ENCODE measurements at regions not wholly inside any gene's neighbourhood (a gene's known extent, or its start where the extent isn't known, plus 50 kb on each side); places are given as distances from the start of the nearest gene placed in this dataset.

- Histone ChIP-seq H3K27ac (no peak overlapping the region), H3K4me3 (no peak overlapping the region), H3K36me3 (no peaks in the 10 kb centered on the region), H3K4me1 (no peaks in the 10 kb centered on the region), H3K27me3 (no peaks in the 10 kb centered on the region), H3K9me3 (no peaks in the 10 kb centered on the region)
- ATAC-seq = no peak
- TF ChIP-seq POLR2A (IDR thresholded peaks at IDR 0.05) (no peak), CTCF (IDR thresholded peaks at IDR 0.05) (no peak)
- no peak for DNase-seq
- intact Hi-C loops (cut with DNase I) = no loop called here
These were observed 448.6 kb upstream of the OPRM1 start for GRCh38 chr6:153590411-153590810.

DNA sequence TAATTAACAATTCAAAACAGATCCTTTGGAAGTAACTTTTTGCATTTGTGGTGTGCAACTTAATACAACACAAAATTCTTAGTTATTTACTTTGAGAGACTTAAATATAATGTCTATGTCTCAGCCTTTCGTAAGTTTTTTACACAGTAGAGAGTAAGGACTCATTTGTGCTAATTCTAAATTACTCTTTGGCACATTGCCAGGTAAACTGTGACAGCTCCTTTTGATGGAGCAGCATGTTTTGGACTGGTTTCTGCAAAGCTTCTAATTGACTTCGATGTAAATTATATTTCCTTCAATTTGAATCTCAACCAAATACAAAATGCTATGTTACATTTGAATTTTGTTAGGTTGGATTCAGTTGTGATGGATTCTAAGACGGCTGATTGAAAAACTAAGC lies 450.7 kb upstream of the OPRM1 start:
- Histone ChIP-seq H3K9me3 (no peaks in the 10 kb centered on the region), H3K36me3 (no peaks in the 10 kb centered on the region), H3K4me1 (no peaks in the 10 kb centered on the region), H3K27me3 (no peaks in the 10 kb centered on the region), H3K27ac (no peak overlapping the region), H3K4me3 (no peak overlapping the region)
- no peak for ATAC-seq
- no peak for TF ChIP-seq POLR2A (IDR thresholded peaks at IDR 0.05)
- no peak for TF ChIP-seq CTCF (IDR thresholded peaks at IDR 0.05)
- no peak for DNase-seq
- WGBS (ENCODE audit: insufficient coverage, low coverage, low lambda C conversion rate, missing lambda C conversion rate) = 35% methylated on average over 3 of the region's 3 CpGs
- intact Hi-C loops (cut with DNase I) = no loop called here

DNA sequence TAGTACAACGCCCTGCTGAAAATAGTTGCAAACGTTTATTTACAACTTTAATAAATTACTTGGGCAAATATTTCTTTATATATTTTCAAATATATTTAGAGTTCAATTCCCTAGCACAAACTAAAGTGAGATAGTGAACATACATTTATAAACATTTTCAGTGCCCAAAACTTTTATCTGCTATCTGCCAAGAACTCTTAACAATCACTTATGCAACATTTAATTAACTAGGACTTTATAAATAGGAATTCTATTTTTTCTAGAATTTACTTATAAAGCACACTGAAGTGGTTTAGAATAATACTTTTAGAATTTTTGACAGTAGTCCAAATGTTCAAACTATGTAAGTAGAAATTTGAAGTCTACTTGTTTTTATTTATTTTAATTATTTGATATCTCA lies 452.6 kb upstream of the RGS17 start:
- intact Hi-C loops (cut with DNase I) = no loop called here
- no peak overlapping the region for H3K4me3 ChIP-seq
- 54% methylated on average over 2 of the region's 2 CpGs for WGBS (ENCODE audit: insufficient coverage, low coverage, low lambda C conversion rate, missing lambda C conversion rate)
- ATAC-seq (no peak), DNase-seq (no peak)
- no peaks in the 10 kb centered on the region for H3K36me3 ChIP-seq
- no peaks in the 10 kb centered on the region for H3K9me3 ChIP-seq
- H3K27ac ChIP-seq = no peak overlapping the region
- no peaks in the 10 kb centered on the region for H3K4me1 ChIP-seq
- TF ChIP-seq CTCF (IDR thresholded peaks at IDR 0.05) (no peak), POLR2A (IDR thresholded peaks at IDR 0.05) (no peak)
- no peaks in the 10 kb centered on the region for H3K27me3 ChIP-seq

- WGBS (ENCODE audit: insufficient coverage, low coverage, low lambda C conversion rate, missing lambda C conversion rate) = 15% methylated on average over 2 of the region's 2 CpGs
These were observed 449.7 kb upstream of the RGS17 start for GRCh38 chr6:153580776-153581175.

More at GRCh38 chr6:153580776-153581175, 449.7 kb upstream of the RGS17 start:
- intact Hi-C loops (cut with DNase I) = no loop called here
- H3K9me3 ChIP-seq = no peaks in the 10 kb centered on the region
- no peaks in the 10 kb centered on the region for H3K4me1 ChIP-seq
- TF ChIP-seq CTCF (IDR thresholded peaks at IDR 0.05) (no peak), POLR2A (IDR thresholded peaks at IDR 0.05) (no peak)
- H3K4me3 ChIP-seq = no peak overlapping the region
- DNase-seq (no peak), ATAC-seq (no peak)
- no peaks in the 10 kb centered on the region for H3K27me3 ChIP-seq
- H3K36me3 ChIP-seq = no peaks in the 10 kb centered on the region
- no peak overlapping the region for H3K27ac ChIP-seq

Measured in right lobe of liver (tissue), 6 donors.